CD4-positive, alpha-beta T cell treated with Interleukin-1 beta for 1 hour (primary cell): ENCODE measurements at regions not wholly inside any gene's neighbourhood (a gene's known extent, or its start where the extent isn't known, plus 50 kb on each side); places are given as distances from the start of the nearest gene placed in this dataset.
"Not testable (repeated sequence)": the region's sequence is repeated elsewhere in the genome, so short reads cannot be mapped to it uniquely, and the experiment has no call there.

ENCODE experiments used
- DNase-seq, 2 donors: peaks; one replicate each; pipeline ENCODE4 v3.0.0-alpha.2; 2020 to 2022

DNA sequence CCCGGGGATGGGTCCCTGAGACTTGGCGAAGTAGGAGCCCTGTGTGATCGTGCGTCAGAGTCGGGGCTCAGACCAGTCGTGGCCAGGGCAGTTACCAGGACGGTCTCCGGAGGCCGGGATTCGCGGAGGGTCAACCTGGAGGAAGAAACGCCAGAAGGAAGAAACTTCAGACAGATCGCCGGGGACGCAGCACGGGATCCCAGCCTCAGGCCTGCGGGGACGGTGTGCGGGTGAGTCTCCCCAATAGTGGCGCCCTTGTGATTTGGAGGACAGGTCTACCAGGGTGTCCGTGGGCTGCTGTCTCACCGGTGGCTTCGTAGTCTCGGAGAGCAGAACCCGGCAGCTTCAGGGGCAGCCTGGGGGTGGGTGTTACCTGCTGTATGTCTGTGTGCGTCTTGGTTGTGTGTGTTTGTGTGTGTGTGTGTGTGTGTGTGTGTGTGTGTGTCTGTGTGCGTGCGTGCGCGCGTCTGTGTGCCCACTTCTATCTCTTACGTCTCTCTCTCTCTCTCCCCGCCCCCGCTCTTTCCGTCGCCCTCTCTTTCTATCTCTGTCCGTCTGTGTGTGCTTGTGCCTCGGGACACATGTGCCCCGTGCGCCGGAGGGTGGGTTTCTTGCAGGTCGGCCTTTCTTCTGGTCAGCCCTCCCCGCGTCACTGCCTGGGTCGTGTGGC lies 1406.4 kb upstream of the PCDH10 start:
- DNase-seq, result not testable (repeated sequence)

GRCh38 chr4:131743348-131743747 lies 1405.7 kb upstream of the PCDH10 start:
- not testable (repeated sequence) for DNase-seq

- not testable (repeated sequence) for DNase-seq
These were observed 1401.9 kb upstream of the PCDH10 start for GRCh38 chr4:131747203-131747602.

- DNase-seq, result not testable (repeated sequence)
These were observed 1399.9 kb upstream of the PCDH10 start for GRCh38 chr4:131749224-131749623.

DNA sequence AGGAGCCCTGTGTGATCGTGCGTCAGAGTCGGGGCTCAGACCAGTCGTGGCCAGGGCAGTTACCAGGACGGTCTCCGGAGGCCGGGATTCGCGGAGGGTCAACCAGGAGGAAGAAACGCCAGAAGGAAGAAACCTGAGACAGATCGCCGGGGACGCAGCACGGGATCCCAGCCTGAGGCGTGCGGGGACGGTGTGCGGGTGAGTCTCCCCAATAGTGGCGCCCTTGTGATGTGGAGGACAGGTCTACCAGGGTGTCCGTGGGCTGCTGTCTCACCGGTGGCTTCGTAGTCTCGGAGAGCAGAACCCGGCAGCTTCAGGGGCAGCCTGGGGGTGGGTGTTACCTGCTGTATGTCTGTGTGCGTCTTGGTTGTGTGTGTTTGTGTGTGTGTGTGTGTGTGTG lies 1399.1 kb upstream of the PCDH10 start:
- not testable (repeated sequence) for DNase-seq

DNA sequence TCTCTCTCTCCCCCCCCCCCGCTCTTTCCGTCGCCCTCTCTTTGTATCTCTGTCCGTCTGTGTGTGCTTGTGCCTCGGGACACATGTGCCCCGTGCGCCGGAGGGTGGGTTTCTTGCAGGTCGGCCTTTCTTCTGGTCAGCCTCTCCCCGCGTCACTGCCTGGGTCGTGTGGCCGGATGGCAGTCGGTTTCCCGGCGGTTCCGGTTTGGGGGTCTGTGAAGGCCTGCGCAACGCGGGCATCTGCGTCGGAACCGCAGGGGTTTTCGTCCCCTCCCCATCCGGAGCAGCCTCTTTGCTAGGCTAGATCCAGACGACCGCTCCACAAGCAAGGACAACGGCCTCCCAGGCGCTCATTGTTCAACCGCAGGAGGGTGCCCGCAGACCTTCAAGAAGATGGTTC lies 1398.6 kb upstream of the PCDH10 start:
- DNase-seq, result peak; percentile 9 to 10

DNA sequence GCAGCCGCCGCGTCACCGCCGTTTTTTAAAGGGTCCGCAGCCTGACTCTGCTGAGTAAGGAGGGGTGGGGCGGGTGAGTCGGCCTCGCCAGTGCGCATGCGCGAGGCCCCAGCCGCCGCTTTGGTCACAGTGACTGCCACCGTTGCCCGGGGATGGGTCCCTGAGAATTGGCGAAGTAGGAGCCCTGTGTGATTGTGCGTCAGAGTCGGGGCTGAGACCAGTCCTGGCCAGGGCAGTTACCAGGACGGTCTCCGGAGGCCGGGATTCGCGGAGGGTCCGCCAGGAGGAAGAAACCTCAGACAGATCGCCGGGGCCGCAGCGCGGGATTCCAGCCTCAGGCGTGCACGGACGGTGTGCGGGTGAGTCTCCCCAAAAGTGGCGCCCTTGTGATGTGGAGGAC lies 1386.9 kb upstream of the PCDH10 start:
- DNase-seq, result not testable (repeated sequence)

DNA sequence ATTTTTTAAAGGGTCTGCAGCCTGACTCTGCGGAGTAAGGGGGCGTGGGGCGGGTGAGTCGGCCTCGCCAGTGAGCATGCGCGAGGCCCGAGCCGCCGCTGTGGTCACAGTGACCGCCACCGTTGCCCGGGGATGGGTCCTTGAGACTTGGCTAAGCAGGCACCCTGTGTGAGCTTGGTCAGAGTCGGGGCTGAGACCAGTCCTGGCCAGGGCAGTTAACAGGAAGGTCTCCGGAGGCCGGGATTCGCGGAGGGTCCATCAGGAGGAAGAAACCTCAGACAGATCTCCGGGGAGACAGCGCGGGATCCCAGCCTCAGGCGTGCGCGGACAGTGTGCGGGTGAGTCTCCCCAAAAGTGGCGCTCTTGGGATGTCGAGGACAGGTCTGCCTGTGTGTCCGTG lies 1384.4 kb upstream of the PCDH10 start:
- no peak for DNase-seq

GRCh38 chr4:131774382-131774781 lies 1374.7 kb upstream of the PCDH10 start:
- DNase-seq, result not testable (repeated sequence)

DNA sequence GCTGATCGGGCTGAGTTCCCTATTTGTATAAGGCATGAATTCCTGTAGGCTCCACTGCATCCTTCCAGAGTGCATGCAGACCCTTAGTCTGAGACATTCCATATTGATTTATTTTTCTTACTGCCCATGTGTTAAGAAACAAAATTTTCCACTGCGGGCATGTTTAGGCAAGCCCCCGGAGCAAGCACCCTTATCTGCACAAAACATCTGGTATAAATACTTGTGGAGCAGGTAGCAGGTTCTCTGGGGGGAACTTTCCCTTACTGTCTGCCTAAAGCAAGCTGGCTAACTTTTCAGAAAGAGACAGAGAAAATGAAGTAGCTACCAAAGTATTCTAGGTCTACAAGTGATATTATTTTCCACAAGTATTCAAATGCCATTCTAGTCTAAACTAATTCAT lies 1338.5 kb upstream of the PCDH10 start:
- DNase-seq, result not testable (repeated sequence)
